ENCODE measurements at regions not wholly inside any gene's neighbourhood (a gene's known extent, or its start where the extent isn't known, plus 50 kb on each side); places are given as distances from the start of the nearest gene placed in this dataset.
A peak's percentile ranks its signal among the peaks of the same experiment; 100 is the strongest.

DNA sequence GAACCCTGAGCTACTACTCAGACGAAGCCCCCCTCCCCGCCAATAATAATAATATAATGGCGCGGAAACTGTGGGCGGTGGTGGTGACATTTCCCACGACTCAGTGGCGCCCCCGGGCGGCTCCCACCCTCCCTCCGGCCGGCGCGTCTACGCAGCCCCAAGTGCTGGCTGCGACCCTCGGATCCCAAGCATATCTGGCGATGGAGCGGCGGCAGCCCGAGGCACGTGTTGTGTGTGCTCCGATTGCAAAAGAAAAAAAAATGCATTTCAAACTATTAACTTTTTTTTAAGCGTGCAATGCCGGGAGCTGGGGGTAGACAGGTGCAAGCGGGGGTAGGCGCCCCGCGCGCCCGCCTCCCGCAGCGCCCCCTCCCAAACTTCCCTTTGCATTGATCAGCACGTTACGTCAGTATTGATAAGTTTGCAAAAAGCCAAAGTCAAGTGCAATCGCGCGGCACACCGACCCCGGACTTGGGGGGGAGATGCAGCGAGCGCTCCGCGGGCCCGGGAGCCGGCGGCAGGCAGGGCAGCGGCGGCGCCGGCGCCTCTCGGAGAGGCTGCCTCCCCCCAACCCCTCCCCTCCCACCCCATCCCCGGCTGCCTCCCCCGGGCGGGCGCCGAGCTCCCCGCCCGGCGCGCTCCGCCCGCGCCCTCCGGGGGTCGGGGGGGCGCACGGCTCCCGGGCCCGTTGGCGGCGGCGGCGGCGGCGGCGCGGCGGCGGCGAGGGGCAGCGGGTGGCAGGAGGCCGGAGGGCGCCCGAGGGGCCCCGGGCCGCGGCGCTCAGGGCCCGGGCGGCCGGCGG is 113.1 kb upstream of the MYL2 start:
- peak overlapping the region; percentile 86 for H3K9ac ChIP-seq (ENCODE audit: insufficient read length, low read depth)
- peaks cover 36% of the 10 kb centered on the region for H3K27me3 ChIP-seq (ENCODE audit: insufficient read depth, insufficient read length)
- H3K4me1 ChIP-seq (ENCODE audit: insufficient read depth, insufficient read length) = peaks cover 11% of the 10 kb centered on the region
- no peak for DNase-seq (ENCODE audit: low read depth, low spot score)
- TF ChIP-seq ZNF274 (IDR thresholded peaks at IDR 0.05; ENCODE audit: low read depth, low read length) (no peak), SUZ12 (IDR thresholded peaks at IDR 0.05; ENCODE audit: extremely low read depth, insufficient read depth, insufficient read length) (no peak), YY1 (IDR thresholded peaks at IDR 0.05; ENCODE audit: insufficient read depth, insufficient read length) (no peak)
- H3K36me3 ChIP-seq (ENCODE audit: insufficient read depth, insufficient read length, low read length) = no peaks in the 10 kb centered on the region
- H3K4me3 ChIP-seq (ENCODE audit: insufficient read length, low read depth) = peak overlapping the region; percentile 70
- H3K9me3 ChIP-seq (ENCODE audit: insufficient read depth, low read length) = no peaks in the 10 kb centered on the region

DNA sequence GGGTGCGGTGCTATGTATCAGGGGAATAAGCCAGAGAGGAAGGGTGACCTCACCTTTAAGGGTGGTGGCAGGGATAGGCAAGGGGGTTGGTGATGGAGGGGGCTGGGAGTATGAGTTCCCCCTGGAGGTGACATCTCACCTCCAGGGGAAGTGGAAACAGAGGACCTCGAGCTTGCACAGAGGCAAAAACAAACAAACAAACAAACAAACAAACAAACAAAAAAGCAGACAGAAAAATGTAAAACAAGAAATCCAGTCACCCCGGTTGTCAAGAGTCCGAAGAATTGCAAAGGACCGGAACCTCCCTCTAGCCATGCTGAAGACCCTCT is 112.2 kb upstream of the MYL2 start:
- H3K9me3 ChIP-seq (ENCODE audit: insufficient read depth, low read length) = no peaks in the 10 kb centered on the region
- DNase-seq (ENCODE audit: low read depth, low spot score) = no peak
- no peak overlapping the region for H3K9ac ChIP-seq (ENCODE audit: insufficient read length, low read depth)
- H3K4me3 ChIP-seq (ENCODE audit: insufficient read length, low read depth) = no peak overlapping the region
- H3K27me3 ChIP-seq (ENCODE audit: insufficient read depth, insufficient read length) = peaks cover 30% of the 10 kb centered on the region
- peaks cover 11% of the 10 kb centered on the region for H3K4me1 ChIP-seq (ENCODE audit: insufficient read depth, insufficient read length)
- H3K36me3 ChIP-seq (ENCODE audit: insufficient read depth, insufficient read length, low read length) = no peaks in the 10 kb centered on the region
- TF ChIP-seq SUZ12 (IDR thresholded peaks at IDR 0.05; ENCODE audit: extremely low read depth, insufficient read depth, insufficient read length) = no peak
- no peak for TF ChIP-seq YY1 (IDR thresholded peaks at IDR 0.05; ENCODE audit: insufficient read depth, insufficient read length)
- no peak for TF ChIP-seq ZNF274 (IDR thresholded peaks at IDR 0.05; ENCODE audit: low read depth, low read length)

- no peak for DNase-seq (ENCODE audit: low read depth, low spot score)
- H3K4me3 ChIP-seq (ENCODE audit: insufficient read length, low read depth) = no peak overlapping the region
- peaks cover 28% of the 10 kb centered on the region for H3K27me3 ChIP-seq (ENCODE audit: insufficient read depth, insufficient read length)
- H3K9me3 ChIP-seq (ENCODE audit: insufficient read depth, low read length) = no peaks in the 10 kb centered on the region
- no peak overlapping the region for H3K9ac ChIP-seq (ENCODE audit: insufficient read length, low read depth)
- no peaks in the 10 kb centered on the region for H3K36me3 ChIP-seq (ENCODE audit: insufficient read depth, insufficient read length, low read length)
- no peak for TF ChIP-seq ZNF274 (IDR thresholded peaks at IDR 0.05; ENCODE audit: low read depth, low read length)
- TF ChIP-seq SUZ12 (IDR thresholded peaks at IDR 0.05; ENCODE audit: extremely low read depth, insufficient read depth, insufficient read length) = no peak
- no peak for TF ChIP-seq YY1 (IDR thresholded peaks at IDR 0.05; ENCODE audit: insufficient read depth, insufficient read length)
- H3K4me1 ChIP-seq (ENCODE audit: insufficient read depth, insufficient read length) = peaks cover 7% of the 10 kb centered on the region
Observed at GRCh38 chr12:111031916-111032590, 111.7 kb upstream of the MYL2 start.

GRCh38 chr12:111030800-111031199 is 110.4 kb upstream of the MYL2 start:
- Histone ChIP-seq H3K4me3 (ENCODE audit: insufficient read length, low read depth) (no peak overlapping the region), H3K27me3 (ENCODE audit: insufficient read depth, insufficient read length) (peaks cover 22% of the 10 kb centered on the region), H3K36me3 (ENCODE audit: insufficient read depth, insufficient read length, low read length) (no peaks in the 10 kb centered on the region), H3K4me1 (ENCODE audit: insufficient read depth, insufficient read length) (peaks cover 2% of the 10 kb centered on the region), H3K9ac (ENCODE audit: insufficient read length, low read depth) (no peak overlapping the region), H3K9me3 (ENCODE audit: insufficient read depth, low read length) (no peaks in the 10 kb centered on the region)
- DNase-seq (ENCODE audit: low read depth, low spot score) = no peak
- TF ChIP-seq SUZ12 (IDR thresholded peaks at IDR 0.05; ENCODE audit: extremely low read depth, insufficient read depth, insufficient read length) (no peak), ZNF274 (IDR thresholded peaks at IDR 0.05; ENCODE audit: low read depth, low read length) (no peak)

- no peak for DNase-seq (ENCODE audit: low read depth, low spot score)
- Histone ChIP-seq H3K27me3 (ENCODE audit: insufficient read depth, insufficient read length) (peaks cover 15% of the 10 kb centered on the region), H3K9me3 (ENCODE audit: insufficient read depth, low read length) (no peaks in the 10 kb centered on the region), H3K9ac (ENCODE audit: insufficient read length, low read depth) (no peak overlapping the region), H3K4me3 (ENCODE audit: insufficient read length, low read depth) (no peak overlapping the region), H3K36me3 (ENCODE audit: insufficient read depth, insufficient read length, low read length) (no peaks in the 10 kb centered on the region), H3K4me1 (ENCODE audit: insufficient read depth, insufficient read length) (peaks cover 2% of the 10 kb centered on the region)
- TF ChIP-seq YY1 (IDR thresholded peaks at IDR 0.05; ENCODE audit: insufficient read depth, insufficient read length) = no peak
- TF ChIP-seq ZNF274 (IDR thresholded peaks at IDR 0.05; ENCODE audit: low read depth, low read length) = no peak
- TF ChIP-seq SUZ12 (IDR thresholded peaks at IDR 0.05; ENCODE audit: extremely low read depth, insufficient read depth, insufficient read length) = no peak
Observed at GRCh38 chr12:111029732-111030131, 109.4 kb upstream of the MYL2 start.

GRCh38 chr12:111029305-111029704 is 108.9 kb upstream of the MYL2 start:
- H3K36me3 ChIP-seq (ENCODE audit: insufficient read depth, insufficient read length, low read length) = no peaks in the 10 kb centered on the region
- no peak for DNase-seq (ENCODE audit: low read depth, low spot score)
- H3K27me3 ChIP-seq (ENCODE audit: insufficient read depth, insufficient read length) = peaks cover 15% of the 10 kb centered on the region
- TF ChIP-seq YY1 (IDR thresholded peaks at IDR 0.05; ENCODE audit: insufficient read depth, insufficient read length) (no peak), ZNF274 (IDR thresholded peaks at IDR 0.05; ENCODE audit: low read depth, low read length) (no peak), SUZ12 (IDR thresholded peaks at IDR 0.05; ENCODE audit: extremely low read depth, insufficient read depth, insufficient read length) (no peak)
- peaks cover 2% of the 10 kb centered on the region for H3K4me1 ChIP-seq (ENCODE audit: insufficient read depth, insufficient read length)
- no peak overlapping the region for H3K9ac ChIP-seq (ENCODE audit: insufficient read length, low read depth)
- H3K9me3 ChIP-seq (ENCODE audit: insufficient read depth, low read length) = no peaks in the 10 kb centered on the region
- no peak overlapping the region for H3K4me3 ChIP-seq (ENCODE audit: insufficient read length, low read depth)

DNA sequence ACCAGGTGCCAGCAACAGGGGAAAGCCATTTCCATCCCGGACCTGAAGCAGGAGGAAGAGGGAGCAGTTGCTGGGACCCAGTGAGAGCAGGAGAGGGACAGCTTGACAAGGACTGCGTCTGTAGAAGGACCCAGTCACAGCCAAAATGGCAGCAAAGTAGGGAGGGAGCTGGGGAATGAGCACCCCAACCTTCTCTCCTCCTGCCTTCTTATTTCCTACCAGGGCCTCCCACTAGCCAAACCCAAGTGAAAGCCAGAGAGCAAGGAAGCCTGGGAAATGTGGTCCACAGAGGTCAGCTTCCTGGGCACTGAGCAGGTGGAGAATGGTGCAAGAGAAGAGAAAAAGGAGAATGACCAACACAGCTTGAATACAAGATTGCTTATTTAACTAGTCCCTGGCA is 108.5 kb upstream of the MYL2 start:
- TF ChIP-seq SUZ12 (IDR thresholded peaks at IDR 0.05; ENCODE audit: extremely low read depth, insufficient read depth, insufficient read length) = no peak
- no peak for TF ChIP-seq ZNF274 (IDR thresholded peaks at IDR 0.05; ENCODE audit: low read depth, low read length)
- no peak for TF ChIP-seq YY1 (IDR thresholded peaks at IDR 0.05; ENCODE audit: insufficient read depth, insufficient read length)
- Histone ChIP-seq H3K9me3 (ENCODE audit: insufficient read depth, low read length) (no peaks in the 10 kb centered on the region), H3K9ac (ENCODE audit: insufficient read length, low read depth) (no peak overlapping the region), H3K4me1 (ENCODE audit: insufficient read depth, insufficient read length) (peaks cover 2% of the 10 kb centered on the region), H3K4me3 (ENCODE audit: insufficient read length, low read depth) (no peak overlapping the region), H3K36me3 (ENCODE audit: insufficient read depth, insufficient read length, low read length) (no peaks in the 10 kb centered on the region), H3K27me3 (ENCODE audit: insufficient read depth, insufficient read length) (peaks cover 15% of the 10 kb centered on the region)
- no peak for DNase-seq (ENCODE audit: low read depth, low spot score)
